HG02610 (cell line): ENCODE measurements at regions not wholly inside any gene's neighbourhood (a gene's known extent, or its start where the extent isn't known, plus 50 kb on each side); places are given as distances from the start of the nearest gene placed in this dataset.
A peak's percentile ranks its signal among the peaks of the same experiment; 100 is the strongest.
"Not testable (repeated sequence)": the region's sequence is repeated elsewhere in the genome, so short reads cannot be mapped to it uniquely, and the experiment has no call there.

Experiments used
- ATAC-seq: cut with Tn5 transposase; IDR thresholded peaks from one replicate; pipeline ENCODE4 v1.9.1; 2021; ENCODE audit warnings: mild to moderate bottlenecking, moderate library complexity; ENCODE audit not compliant: unreplicated experiment

DNA sequence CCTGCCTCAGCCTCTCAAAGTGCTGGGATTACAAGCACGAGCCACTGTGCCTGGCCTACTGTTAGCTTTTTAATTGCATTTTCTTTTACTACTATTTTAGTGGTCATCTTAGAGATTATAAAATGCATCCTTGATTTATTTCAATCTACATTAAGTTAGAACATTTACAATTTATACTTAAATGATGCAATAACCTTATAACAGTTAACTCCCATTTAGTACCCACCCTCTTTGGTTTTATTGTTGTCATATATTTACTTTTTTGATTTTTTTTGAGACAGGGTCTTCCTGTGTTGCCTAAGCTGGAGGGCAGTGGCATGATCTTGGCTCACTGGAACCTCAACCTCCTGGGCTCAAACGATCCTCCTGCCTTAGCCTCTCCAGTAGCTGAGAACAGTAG is 77.3 kb downstream of the PPCDC start:
- ATAC-seq = no peak

DNA sequence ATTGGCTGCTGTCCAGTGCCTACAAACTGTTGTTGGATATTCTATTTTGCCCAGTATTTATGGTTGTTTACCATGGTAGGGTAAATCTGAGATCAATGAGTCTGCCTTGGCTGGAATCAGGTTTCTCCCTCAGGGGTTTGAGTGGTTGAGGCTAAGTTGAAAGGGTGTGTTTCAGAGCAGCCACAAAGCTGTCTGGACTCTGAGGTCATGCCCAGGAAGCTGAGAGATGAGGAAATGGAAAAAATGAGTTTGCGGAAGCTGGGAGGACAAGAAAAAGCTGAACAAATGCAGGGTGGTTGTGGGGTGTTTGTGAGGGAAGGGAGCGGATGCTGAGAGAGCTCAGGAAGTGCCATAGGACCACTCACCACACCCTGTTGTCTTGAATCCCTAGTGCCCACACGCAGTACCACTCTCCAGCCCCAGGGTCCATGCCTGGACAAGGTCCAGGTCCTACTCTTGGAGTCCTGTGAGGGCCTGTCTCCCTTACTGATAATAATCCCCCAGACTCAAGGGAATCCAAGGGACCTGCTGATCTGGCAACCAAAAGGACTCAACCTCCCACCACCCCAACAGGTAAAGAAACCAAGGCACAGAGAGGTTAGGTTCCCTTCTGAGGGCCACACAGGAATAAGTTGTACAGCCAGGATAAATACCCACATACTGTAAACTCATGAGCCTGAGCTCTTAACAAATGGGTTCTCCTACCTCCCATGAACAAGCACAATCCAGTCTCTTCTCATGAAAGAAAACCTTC is 81.6 kb downstream of the PPCDC start:
- peak; percentile 47 for ATAC-seq

DNA sequence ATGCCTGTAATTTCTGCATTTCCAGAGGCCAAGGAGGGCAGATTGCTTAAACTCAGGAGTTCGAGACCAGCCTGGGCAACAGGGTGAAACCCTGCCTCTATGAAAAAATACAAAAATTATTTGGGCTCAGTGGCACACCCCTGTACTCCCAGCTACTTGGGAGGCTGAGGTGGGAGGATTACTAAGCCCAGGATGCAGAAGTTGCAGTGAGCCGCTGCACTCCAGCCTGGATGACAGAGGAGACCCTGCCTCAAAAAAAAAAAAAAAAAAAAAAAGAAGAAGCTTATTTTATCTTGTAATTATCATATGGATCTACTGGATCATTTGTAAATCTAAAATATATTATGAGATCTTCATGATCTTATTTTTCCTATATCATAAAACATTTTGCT is 84.1 kb downstream of the PPCDC start:
- no peak for ATAC-seq

DNA sequence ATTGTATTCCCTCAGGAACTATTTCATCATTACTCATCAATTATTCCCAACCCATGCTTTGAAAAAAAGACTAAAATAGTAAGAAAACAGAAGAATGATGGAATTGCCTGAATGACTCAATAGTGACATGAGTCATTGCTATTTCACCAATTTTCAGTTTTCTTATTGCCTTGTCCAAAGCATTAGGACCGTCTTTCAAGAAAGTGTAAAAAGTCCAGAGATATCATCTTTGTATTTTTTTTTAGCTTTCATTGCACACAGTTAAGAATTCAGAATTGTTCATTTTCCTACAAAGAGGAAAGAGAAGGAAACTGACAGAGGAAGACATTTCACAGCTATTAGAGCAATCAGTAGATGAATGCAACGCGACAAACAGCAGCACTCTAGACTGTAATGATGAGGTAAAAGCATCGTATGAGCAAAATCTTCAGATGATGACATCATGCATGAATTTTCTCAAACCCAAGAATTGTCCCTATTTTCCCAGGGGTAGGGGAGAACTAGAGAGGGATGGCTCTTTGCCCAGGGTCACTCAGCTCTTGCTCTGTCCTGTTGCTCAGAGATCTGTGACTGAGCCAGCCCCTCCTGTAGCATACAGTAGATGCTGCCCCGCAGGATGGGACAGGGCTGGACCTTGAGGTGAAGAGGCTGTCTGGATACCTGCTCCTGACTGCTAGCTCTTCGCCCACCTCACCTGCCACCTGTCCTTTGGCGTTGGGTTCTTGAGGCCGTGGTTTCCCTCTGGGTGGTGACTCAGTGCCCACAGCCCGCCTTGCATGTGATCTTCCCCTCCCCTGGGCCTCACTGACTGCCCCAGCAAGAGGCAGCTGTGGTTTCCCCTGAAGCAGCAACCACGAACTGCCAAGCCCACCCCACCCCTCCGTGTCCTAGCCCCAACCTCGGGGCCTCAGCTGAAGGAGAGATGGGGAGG is 84.8 kb downstream of the PPCDC start:
- ATAC-seq = peak; percentile 39

DNA sequence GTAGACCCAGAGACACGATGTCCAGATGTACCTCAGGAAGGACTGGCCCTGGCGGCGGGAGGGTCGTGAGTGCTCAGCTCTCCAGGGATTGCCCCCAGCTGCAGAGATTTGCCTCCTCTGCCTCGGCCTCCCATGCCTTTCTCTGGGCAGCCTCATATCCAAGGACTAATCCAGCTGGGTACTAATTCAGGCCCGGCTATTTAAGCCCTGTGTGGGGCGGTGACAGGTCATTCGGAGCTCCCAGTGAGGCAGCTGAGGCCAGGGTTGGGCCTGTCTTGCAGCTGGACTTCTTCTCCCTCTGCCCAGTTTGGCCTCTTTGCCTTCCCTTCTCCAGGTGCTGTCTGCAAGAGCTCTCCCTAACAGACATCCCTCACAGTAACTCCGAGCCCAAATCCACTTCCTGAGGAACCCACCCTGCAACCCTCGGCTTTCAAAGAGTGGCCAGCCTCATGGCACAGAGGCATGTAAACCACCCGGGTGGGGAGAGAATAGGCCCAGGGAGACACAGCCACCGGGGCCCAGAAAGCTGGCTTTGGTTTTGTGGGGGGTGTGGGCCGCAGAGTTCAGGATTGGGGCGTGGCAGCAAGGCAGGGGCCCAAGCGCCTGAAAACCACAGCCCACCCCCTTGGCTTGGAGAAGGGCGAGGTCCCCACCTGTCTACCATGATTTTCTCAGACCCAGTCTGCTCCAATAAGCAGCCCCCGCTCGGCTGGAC is 85.8 kb downstream of the PPCDC start:
- ATAC-seq = no peak

DNA sequence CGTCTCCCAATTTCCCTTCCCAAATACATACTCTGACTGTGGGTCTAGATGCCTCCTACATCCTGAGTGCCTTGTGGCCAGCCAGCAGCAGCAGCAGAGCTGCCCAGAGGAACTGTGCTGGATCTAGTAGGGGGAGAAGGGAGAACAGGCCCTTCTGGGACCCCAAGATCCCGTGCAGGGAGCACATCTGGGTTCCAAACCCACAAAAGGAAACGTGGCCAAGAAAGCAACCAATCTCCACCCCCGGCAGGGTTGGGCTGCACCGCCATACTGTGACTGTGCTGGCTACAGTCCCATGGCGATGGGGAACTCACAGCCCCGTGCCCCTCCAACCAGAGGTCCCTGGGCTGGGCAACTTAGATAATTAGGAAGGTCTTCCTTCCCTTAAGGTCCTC is 86.3 kb downstream of the PPCDC start:
- ATAC-seq = no peak

DNA sequence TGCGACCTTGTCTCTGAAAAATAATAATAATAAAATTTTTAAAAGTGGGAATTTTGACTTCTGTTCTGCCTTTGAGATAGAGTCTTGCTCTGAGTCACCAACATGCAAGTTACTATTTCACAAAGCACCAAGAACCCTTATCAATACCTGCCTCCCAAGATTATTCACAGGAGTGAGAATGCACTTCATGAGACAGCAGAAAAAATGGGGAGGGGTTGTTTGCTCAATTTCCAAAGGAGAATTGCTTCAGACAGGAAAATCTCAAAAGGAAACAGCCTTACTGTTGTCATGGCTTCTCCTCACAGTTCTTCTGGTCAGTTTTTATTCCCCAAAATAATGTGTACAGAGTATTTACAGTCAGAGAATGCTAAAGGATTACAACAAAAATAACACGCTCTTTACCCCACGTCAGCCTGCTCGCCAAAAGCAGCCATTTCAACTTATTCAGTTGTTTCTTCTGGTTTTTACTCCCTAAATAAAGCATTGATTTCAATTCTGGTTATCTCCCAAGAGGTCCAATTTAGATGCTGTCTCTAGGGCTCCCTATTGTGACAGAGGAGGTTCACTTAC is 89.0 kb downstream of the PPCDC start:
- no peak for ATAC-seq

DNA sequence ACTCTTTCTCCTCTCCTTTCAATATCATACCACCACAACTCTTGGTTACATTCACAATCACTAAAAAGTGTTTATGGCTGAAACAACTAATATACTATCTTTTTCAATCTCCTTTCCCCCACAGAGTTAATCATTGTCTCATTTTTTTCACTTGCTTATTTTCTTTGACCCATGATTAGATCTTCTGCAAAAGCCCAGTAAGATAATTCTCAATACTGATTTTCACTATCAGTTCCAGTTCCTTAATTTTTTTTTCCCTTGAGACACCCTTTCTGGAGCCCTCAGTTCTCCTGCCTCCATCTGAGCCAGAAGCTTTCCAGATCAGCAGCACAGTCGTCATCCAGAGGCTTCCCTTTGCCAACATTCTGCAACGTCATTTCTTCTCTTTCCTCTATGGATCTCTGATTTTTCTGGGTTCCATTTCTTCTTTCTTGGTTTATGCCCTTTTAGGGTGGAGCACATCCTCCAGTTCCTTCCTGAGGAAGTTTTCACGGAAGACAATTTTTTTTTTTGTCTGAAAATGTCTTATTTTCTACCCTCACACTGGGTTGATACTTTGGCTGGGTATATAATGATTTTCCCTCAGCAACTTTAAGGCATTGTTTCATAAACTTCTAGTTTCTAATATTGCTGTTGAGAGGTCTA is 88.7 kb upstream of the C15orf39 start:
- no peak for ATAC-seq

DNA sequence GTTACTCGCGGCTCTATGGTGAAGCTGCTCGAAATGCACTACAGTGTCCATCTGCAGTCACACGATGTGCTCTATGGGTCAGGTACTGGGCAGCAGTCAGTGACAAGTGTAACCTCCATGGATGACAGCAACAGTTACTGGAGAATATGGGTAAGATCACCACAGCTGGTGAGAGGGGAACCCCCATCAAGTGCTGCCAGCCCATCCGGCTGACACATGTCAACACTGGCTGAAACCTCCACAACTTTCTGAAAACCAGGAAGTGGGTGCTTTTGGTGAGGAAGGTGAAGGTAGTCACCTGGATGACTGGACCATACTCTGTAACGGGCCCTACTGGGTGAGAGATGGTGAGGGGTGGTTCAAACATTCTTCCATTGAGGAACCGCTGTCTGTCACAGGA is 87.4 kb upstream of the C15orf39 start:
- ATAC-seq = no peak

DNA sequence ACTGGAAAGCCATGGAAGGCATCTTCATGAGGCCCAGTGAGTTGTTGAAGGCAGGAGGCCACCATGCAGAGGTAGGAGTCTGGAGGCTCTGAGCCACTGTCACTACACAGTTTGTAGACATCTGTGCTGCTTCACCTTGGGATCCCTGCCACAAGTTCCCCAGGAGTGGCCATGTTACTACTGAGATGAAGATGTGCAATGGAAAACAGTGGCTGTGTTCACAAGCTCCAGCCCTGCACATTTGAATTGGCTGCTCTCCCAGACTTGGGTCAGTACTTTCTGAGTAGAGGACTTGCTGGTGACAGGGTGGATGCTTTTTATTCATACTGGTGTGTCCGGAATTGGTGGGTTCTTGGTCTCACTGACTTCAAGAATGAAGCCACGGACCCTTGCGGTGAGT is 86.9 kb upstream of the C15orf39 start:
- ATAC-seq = no peak

DNA sequence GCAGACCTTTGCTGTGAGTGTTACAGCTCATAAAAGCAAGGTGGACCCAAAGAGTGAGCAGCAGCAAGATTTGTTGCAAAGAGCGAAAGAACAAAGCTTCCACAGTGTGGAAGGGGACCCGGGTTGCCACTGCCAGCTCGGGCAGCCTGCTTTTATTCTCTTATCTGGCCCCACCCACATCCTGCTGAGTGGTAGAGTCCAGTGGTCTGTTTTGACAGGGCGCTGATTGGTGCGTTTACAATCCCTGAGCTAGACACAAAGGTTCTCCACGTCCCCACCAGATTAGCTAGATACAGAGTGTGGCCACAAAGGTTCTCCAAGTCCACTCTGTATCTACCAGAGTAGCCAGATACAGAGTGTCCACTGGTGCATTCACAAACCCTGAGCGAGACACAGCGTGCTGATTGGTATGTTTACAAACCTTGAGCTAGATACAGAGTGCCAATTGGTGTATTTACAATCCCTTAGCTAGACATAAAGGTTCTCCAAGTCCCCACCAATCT is 86.2 kb upstream of the C15orf39 start:
- not testable (repeated sequence) for ATAC-seq

DNA sequence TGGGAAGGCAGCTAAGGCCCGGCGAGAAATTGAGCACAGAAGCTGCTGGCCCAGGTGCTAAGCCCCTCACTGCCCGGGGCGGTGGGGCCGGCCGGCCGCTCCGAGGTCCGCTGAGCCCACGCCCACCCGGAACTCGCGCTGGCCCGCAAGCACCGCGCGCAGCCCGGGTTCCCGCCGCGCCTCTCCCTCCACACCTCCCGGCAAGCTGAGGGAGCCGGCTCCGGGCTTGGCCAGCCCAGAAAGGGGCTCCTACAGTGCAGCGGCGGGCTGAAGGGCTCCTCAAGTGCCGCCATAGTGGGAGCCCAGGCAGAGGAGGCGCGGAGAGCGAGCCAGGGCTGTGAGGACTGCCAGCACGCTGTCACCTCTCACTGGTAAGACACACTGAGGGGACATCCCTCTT is 85.5 kb upstream of the C15orf39 start:
- ATAC-seq = not testable (repeated sequence)

DNA sequence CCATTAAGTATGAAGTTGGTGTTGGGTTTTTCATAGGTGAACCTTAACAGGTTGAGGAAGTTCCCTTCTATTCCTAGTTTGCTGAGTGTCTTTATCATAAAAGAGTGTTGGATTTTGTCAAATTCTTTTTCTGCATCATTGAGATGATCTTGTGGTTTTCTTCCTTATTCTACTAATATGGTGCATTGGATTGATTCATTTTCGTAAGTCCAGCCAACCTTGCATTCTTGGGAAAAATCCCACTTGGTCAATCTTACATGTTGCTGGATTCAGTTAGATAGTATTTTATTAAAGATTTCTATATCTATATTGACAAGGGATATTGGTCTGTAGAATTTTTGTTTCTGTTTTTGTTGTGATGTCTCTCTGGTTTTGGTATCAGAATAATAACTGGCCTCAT is 83.7 kb upstream of the C15orf39 start:
- ATAC-seq = no peak

DNA sequence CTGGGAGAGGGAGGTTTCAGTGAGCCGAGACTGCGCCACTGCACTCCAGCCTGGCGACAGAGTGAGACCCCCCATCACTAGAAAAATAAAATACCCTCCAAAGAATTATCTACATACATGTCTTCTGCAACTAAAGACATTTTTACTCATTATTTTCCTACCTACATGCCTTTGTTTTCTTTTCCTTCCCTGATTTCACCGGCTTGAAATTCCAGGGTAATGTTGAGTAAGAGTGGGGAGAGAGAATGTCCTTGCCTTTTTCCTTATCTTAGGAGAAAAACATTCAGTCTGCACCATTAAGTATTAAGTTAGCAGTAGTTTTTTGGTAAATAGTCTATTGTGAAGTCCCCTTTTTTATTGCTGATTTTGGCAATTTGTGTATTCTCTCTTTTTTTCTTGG is 82.4 kb upstream of the C15orf39 start:
- ATAC-seq = not testable (repeated sequence)

DNA sequence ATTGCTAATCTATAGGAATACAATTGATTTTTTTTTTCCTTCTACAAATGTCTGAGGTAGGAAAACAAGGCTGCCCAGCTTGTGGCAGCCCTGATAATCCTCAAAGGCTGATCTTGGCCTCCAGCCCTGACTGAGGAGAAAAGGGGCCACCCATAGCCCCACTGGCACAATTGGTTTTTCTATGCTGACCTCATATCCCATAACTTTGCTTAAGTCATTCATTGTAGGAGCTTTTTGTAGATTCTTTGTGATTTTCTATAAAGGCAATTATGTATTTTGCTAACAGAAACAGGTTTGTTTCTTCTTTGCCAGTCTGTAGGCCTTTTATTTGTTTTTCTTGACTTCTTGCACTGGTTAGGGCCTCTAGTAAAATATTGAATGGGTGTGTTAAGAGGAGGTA is 80.2 kb upstream of the C15orf39 start:
- ATAC-seq = no peak

DNA sequence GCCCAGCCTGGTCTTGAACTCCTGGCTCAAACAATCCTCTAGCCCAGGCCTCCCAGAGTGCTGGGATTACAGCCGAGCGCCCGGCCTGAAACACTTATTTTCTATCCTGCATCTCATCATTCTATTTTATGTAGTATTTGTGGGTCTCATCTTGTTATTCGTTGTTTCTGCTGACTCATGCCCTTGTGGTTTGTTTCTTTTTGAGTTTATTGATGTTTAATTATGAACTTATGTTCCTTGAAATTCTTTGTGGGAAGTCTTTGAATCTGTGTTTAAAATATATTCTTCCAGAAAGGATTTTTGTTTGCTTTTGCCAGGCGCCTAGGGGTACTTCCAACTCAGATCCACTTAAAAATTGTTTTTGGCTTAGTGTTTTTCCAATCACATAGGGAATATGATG is 78.3 kb upstream of the C15orf39 start:
- no peak for ATAC-seq

DNA sequence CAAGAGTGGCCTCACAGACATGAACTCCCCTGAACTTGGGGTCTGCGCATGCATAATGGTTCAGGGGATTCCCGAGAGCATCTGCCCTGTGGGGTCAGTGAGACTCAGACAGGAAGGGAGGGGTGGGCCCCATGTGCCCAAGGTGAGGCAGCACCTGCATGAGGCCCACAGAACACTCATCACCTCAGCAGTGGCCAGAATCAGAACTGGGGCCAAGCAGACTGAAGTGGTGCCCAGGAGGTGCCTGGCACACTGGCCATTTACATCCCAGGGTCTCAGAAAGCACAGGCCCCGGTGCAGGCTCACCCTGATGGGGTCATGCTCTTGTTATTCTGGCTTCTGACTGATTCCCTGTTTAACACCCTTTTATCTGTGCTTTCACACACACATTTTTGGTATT is 77.4 kb upstream of the C15orf39 start:
- not testable (repeated sequence) for ATAC-seq

DNA sequence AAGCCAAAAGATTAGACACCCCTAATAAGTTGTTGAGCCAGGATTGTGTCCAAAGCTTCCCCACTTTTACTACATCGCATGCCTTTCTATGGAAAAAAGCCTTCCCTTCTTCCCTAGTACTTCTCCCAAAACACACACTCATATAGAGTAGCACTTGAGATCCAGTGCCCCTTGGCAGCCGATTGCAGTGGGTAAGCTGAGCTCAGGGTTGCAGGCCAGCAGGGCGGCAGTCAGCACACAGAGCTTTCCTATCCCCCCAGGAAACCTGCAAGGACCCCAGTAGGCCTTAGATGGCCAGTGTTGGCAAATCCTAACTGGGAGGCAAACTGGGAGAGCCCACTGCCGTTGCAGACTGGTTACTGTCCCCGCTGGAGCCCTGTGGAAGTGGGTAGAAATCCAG is 75.7 kb upstream of the C15orf39 start:
- no peak for ATAC-seq

DNA sequence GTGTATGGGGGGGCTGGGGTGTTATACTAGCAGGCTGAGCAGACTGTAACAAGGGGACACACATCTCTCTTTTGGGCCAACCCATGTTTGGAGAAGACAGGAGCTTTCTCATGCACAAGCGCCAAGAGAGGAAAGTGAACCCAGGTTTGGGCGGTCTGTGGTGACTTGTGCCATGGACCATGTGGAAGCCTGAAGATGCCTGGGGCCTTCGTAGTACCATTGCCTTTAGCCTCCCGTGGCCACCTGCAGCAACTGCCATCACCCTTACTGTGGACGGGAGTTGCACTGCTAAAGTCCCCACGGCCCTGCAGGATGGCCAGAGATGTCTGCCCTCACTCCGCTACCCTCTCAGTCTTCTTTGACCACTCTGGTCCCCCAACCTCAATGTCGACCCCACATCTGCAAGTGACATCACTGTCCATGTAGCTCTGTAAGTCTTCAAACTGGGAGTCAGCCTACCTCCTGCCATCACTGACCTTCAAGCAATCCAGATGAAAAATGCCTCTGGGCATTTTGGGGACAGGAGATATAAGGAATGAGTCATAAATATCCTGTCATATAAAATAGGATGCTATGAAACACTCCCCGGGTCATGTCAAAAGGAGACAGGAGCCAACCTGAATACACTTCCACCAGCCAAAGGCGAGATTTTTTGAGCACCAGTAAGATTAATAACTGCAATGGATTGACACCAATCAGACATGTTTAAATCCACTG is 74.7 kb upstream of the C15orf39 start:
- no peak for ATAC-seq

DNA sequence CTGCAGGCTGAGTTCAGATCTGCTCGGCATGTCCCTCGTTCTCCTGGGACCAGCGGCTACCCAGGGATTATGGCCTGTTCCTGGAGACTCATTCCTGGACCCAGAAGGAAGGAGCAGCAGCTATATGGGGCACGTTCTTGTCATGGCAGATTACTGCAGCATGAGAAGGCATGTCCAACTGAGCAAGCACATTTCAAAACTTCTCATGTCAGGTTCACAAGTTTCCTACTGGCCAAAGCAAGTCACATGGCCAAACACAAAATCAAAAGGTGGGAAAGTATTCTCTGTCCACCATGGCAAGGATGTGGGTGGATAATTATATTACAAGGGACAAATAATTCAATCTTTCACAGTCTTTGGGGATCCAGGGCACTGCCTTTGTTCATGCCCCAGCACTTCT is 71.9 kb upstream of the C15orf39 start:
- no peak for ATAC-seq
